DND-41 (cell line): ENCODE measurements at regions not wholly inside any gene's neighbourhood (a gene's known extent, or its start where the extent isn't known, plus 50 kb on each side); places are given as distances from the start of the nearest gene placed in this dataset.

Experiments
- ATAC-seq: fragments of 200-7000 bp; cut with Tn5 transposase; 3 replicates; pipeline ENCODE4 v1.9.1; 2021; ENCODE audit warnings: low read depth; ENCODE audit not compliant: insufficient read depth
- DNase-seq: peaks from one replicate; pipeline ENCODE4 v3.0.0-alpha.2; 2020
- H2AFZ ChIP-seq: 2 replicates; pipeline ENCODE4 v1.6.0; 2012; ENCODE audit warnings: low read depth, low read length
- H3K27ac ChIP-seq: 2 replicates; pipeline ENCODE4 v1.5.1; 2012; ENCODE audit warnings: low read length, inconsistent platforms
- H3K27me3 ChIP-seq: fragments of 200-600 bp; sonication (generic); 2 replicates; pipeline ENCODE4 v1.6.0; 2012; ENCODE audit warnings: low read length, mild to moderate bottlenecking, inconsistent platforms; ENCODE audit not compliant: insufficient read depth, poor library complexity
- H3K36me3 ChIP-seq: 2 replicates; pipeline ENCODE4 v1.5.1; 2012; ENCODE audit warnings: low read length, inconsistent platforms; ENCODE audit not compliant: insufficient read depth
- H3K4me1 ChIP-seq: 2 replicates; pipeline ENCODE4 v1.5.1; 2012; ENCODE audit warnings: mild to moderate bottlenecking, low read length; ENCODE audit not compliant: insufficient read depth
- H3K4me2 ChIP-seq: 2 replicates; pipeline ENCODE4 v1.6.0; 2012; ENCODE audit warnings: mild to moderate bottlenecking, moderate library complexity, low read length, inconsistent platforms; ENCODE audit not compliant: insufficient read depth
- H3K4me3 ChIP-seq, 2 experiments: fragments of 200-600 bp in 1 of 2; shearing (Covaris generic) in 1 of 2; 2 replicates each; pipeline ENCODE4 v1.5.1; 2012 to 2016; ENCODE audit warnings: inconsistent platforms in 2 of 2, low read length in 2 of 2, mild to moderate bottlenecking in 2 of 2, low read depth in 1 of 2, moderate library complexity in 1 of 2
- H3K79me2 ChIP-seq: 2 replicates; pipeline ENCODE4 v1.6.0; 2012; ENCODE audit warnings: low read length, inconsistent platforms; ENCODE audit not compliant: insufficient read depth
- H3K9ac ChIP-seq: 2 replicates; pipeline ENCODE4 v1.6.0; 2012; ENCODE audit warnings: low read depth, mild to moderate bottlenecking, inconsistent platforms, low read length, moderate library complexity
- H3K9me3 ChIP-seq: 2 replicates; pipeline ENCODE4 v1.5.1; 2012; ENCODE audit warnings: low read length, moderate library complexity, mild to moderate bottlenecking, inconsistent platforms; ENCODE audit not compliant: insufficient read depth, severe bottlenecking
- H4K20me1 ChIP-seq: 2 replicates; pipeline ENCODE4 v1.6.0; 2012; ENCODE audit warnings: low read length; ENCODE audit not compliant: insufficient read depth
- CTCF ChIP-seq: IDR thresholded peaks from 2 replicates; pipeline ENCODE4 v1.5.1; 2012; ENCODE audit warnings: borderline replicate concordance, low read length, moderate library complexity, mild to moderate bottlenecking; ENCODE audit not compliant: poor library complexity, severe bottlenecking; ENCODE audit errors: extremely low read depth
- EZH2 ChIP-seq: IDR thresholded peaks from 3 replicates; pipeline ENCODE4 v1.6.1; 2012; ENCODE audit warnings: borderline replicate concordance, low read depth, mild to moderate bottlenecking, moderate library complexity, low read length, inconsistent platforms; ENCODE audit not compliant: severe bottlenecking

- Histone ChIP-seq H3K27me3 (no peaks in the 10 kb centered on the region), H3K79me2 (no peaks in the 10 kb centered on the region), H3K9ac (no peak overlapping the region), H3K27ac (no peak overlapping the region), H2AFZ (no peak overlapping the region), H3K4me3 (no peak overlapping the region), H3K36me3 (no peaks in the 10 kb centered on the region), H3K4me1 (no peaks in the 10 kb centered on the region), H3K4me2 (no peak overlapping the region), H4K20me1 (no peaks in the 10 kb centered on the region), H3K9me3 (no peaks in the 10 kb centered on the region)
- no peak for DNase-seq
- TF ChIP-seq CTCF = no peak
- no peak for TF ChIP-seq EZH2
- ATAC-seq = no peak
Observed at GRCh38 chr4:30792601-30793000, 72.4 kb downstream of the PCDH7 start.

- ATAC-seq (no peak), DNase-seq (no peak)
- Histone ChIP-seq H3K79me2 (no peaks in the 10 kb centered on the region), H3K27ac (no peak overlapping the region), H3K4me1 (no peaks in the 10 kb centered on the region), H2AFZ (no peak overlapping the region), H3K4me2 (no peak overlapping the region), H3K9me3 (peaks cover 2% of the 10 kb centered on the region), H4K20me1 (no peaks in the 10 kb centered on the region), H3K27me3 (no peaks in the 10 kb centered on the region), H3K9ac (no peak overlapping the region), H3K36me3 (no peaks in the 10 kb centered on the region), H3K4me3 (no peak overlapping the region)
- no peak for TF ChIP-seq EZH2
- TF ChIP-seq CTCF = no peak
Observed at GRCh38 chr4:30801876-30802275, 81.7 kb downstream of the PCDH7 start.

- Histone ChIP-seq H3K27me3 (no peaks in the 10 kb centered on the region), H3K79me2 (no peaks in the 10 kb centered on the region), H3K9me3 (peaks cover 2% of the 10 kb centered on the region), H3K9ac (no peak overlapping the region), H2AFZ (no peak overlapping the region), H3K4me3 (no peak overlapping the region), H3K36me3 (no peaks in the 10 kb centered on the region), H3K27ac (no peak overlapping the region), H3K4me1 (no peaks in the 10 kb centered on the region), H4K20me1 (no peaks in the 10 kb centered on the region), H3K4me2 (no peak overlapping the region)
- ATAC-seq = no peak
- no peak for TF ChIP-seq CTCF
- no peak for TF ChIP-seq EZH2
- no peak for DNase-seq
Observed at GRCh38 chr4:30802622-30803323, 82.6 kb downstream of the PCDH7 start.
